DND-41 (cell line): ENCODE measurements at regions not wholly inside any gene's neighbourhood (a gene's known extent, or its start where the extent isn't known, plus 50 kb on each side); places are given as distances from the start of the nearest gene placed in this dataset.

Experiments
- ATAC-seq: fragments of 200-7000 bp; cut with Tn5 transposase; 3 replicates; pipeline ENCODE4 v1.9.1; 2021; ENCODE audit warnings: low read depth; ENCODE audit not compliant: insufficient read depth
- DNase-seq: peaks from one replicate; pipeline ENCODE4 v3.0.0-alpha.2; 2020
- H2AFZ ChIP-seq: 2 replicates; pipeline ENCODE4 v1.6.0; 2012; ENCODE audit warnings: low read depth, low read length
- H3K27ac ChIP-seq: 2 replicates; pipeline ENCODE4 v1.5.1; 2012; ENCODE audit warnings: low read length, inconsistent platforms
- H3K27me3 ChIP-seq: fragments of 200-600 bp; sonication (generic); 2 replicates; pipeline ENCODE4 v1.6.0; 2012; ENCODE audit warnings: low read length, mild to moderate bottlenecking, inconsistent platforms; ENCODE audit not compliant: insufficient read depth, poor library complexity
- H3K36me3 ChIP-seq: 2 replicates; pipeline ENCODE4 v1.5.1; 2012; ENCODE audit warnings: low read length, inconsistent platforms; ENCODE audit not compliant: insufficient read depth
- H3K4me1 ChIP-seq: 2 replicates; pipeline ENCODE4 v1.5.1; 2012; ENCODE audit warnings: mild to moderate bottlenecking, low read length; ENCODE audit not compliant: insufficient read depth
- H3K4me2 ChIP-seq: 2 replicates; pipeline ENCODE4 v1.6.0; 2012; ENCODE audit warnings: mild to moderate bottlenecking, moderate library complexity, low read length, inconsistent platforms; ENCODE audit not compliant: insufficient read depth
- H3K4me3 ChIP-seq, 2 experiments: fragments of 200-600 bp in 1 of 2; shearing (Covaris generic) in 1 of 2; 2 replicates each; pipeline ENCODE4 v1.5.1; 2012 to 2016; ENCODE audit warnings: inconsistent platforms in 2 of 2, low read length in 2 of 2, mild to moderate bottlenecking in 2 of 2, low read depth in 1 of 2, moderate library complexity in 1 of 2
- H3K79me2 ChIP-seq: 2 replicates; pipeline ENCODE4 v1.6.0; 2012; ENCODE audit warnings: low read length, inconsistent platforms; ENCODE audit not compliant: insufficient read depth
- H3K9ac ChIP-seq: 2 replicates; pipeline ENCODE4 v1.6.0; 2012; ENCODE audit warnings: low read depth, mild to moderate bottlenecking, inconsistent platforms, low read length, moderate library complexity
- H3K9me3 ChIP-seq: 2 replicates; pipeline ENCODE4 v1.5.1; 2012; ENCODE audit warnings: low read length, moderate library complexity, mild to moderate bottlenecking, inconsistent platforms; ENCODE audit not compliant: insufficient read depth, severe bottlenecking
- H4K20me1 ChIP-seq: 2 replicates; pipeline ENCODE4 v1.6.0; 2012; ENCODE audit warnings: low read length; ENCODE audit not compliant: insufficient read depth
- EZH2 ChIP-seq: IDR thresholded peaks from 3 replicates; pipeline ENCODE4 v1.6.1; 2012; ENCODE audit warnings: borderline replicate concordance, low read depth, mild to moderate bottlenecking, moderate library complexity, low read length, inconsistent platforms; ENCODE audit not compliant: severe bottlenecking
- TF ChIP-seq, protein P1 (sequence below): IDR thresholded peaks from 2 replicates; pipeline ENCODE4 v1.5.1; 2012; ENCODE audit warnings: borderline replicate concordance, low read length, moderate library complexity, mild to moderate bottlenecking; ENCODE audit not compliant: poor library complexity, severe bottlenecking; ENCODE audit errors: extremely low read depth

DNA sequence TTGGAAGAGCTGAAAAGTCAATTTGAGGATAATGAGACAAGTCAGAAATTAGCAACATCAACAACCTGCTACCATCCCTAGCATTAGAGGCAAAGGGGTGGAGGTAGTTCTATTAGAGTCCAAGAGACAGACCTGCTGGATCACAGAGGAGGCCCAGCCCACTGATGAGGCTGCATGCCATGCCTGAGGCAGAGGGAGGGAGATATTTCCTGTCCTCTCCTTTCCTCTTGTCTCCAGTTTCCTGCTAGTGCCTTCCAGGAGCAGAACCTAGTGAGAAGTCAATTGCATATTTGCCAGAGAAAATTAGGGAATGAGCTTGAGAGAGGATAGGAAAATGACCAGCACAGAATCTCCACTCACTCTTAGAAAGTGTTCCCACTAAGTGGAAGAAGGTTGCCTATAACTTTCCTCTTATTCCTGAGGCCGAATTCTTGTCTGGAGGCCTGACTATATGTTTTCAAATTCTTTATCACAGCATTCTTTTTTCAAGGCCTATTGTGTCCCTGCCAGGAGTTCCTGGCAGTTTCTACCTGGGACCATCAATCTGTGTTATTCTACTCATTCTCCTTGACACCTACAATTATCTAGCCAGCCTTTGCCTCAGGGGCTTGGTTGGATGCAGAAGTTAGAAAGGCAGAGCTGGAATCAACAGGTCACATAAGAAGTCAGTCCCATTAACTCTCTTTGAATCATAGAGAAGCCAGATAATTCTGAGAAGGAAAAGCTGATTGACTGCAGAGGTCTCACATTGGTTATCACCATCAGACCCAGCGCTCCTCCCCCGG, 121.9 kb downstream of the EMP1 start:
- Histone ChIP-seq H2AFZ (no peak overlapping the region), H3K27me3 (no peaks in the 10 kb centered on the region), H3K4me3 (no peak overlapping the region), H4K20me1 (no peaks in the 10 kb centered on the region), H3K79me2 (no peaks in the 10 kb centered on the region), H3K27ac (no peak overlapping the region), H3K9ac (no peak overlapping the region), H3K4me2 (no peak overlapping the region), H3K4me1 (no peaks in the 10 kb centered on the region), H3K36me3 (no peaks in the 10 kb centered on the region), H3K9me3 (peaks cover 16% of the 10 kb centered on the region)
- no peak for DNase-seq
- TF ChIP-seq EZH2 = no peak
- TF ChIP-seq, protein P1, sequence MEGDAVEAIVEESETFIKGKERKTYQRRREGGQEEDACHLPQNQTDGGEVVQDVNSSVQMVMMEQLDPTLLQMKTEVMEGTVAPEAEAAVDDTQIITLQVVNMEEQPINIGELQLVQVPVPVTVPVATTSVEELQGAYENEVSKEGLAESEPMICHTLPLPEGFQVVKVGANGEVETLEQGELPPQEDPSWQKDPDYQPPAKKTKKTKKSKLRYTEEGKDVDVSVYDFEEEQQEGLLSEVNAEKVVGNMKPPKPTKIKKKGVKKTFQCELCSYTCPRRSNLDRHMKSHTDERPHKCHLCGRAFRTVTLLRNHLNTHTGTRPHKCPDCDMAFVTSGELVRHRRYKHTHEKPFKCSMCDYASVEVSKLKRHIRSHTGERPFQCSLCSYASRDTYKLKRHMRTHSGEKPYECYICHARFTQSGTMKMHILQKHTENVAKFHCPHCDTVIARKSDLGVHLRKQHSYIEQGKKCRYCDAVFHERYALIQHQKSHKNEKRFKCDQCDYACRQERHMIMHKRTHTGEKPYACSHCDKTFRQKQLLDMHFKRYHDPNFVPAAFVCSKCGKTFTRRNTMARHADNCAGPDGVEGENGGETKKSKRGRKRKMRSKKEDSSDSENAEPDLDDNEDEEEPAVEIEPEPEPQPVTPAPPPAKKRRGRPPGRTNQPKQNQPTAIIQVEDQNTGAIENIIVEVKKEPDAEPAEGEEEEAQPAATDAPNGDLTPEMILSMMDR = no peak
- ATAC-seq = no peak

DNA sequence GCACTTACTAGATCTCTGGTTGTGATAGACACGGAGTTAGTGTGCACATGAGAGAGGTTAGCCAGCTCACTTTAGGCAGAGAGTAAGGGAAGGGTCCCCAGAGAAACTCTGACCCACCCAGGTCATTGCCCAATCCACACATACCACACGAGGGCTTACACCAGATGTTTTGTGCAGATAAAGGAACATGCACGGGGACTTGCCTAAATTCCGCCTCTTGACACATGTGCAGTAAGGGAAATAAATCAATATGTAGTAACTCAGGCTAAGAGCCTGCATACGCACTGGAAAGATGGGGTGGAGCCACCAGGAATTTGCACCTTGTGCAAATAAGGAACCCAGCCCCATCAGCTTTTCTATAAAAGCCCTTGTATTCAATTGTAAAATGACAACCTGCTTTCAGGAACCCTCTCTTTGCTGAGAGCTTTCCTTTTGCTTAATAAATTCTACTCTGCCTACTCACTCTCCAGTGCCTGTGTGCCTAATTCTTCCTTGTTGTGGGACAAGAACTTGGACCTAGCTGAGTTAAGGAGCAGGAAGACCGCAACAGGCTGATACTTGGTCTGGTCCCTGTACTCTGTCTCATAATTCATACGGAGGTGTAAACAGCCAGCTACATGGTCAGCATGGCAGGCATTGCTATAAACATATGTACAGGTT, 120.2 kb downstream of the EMP1 start:
- Histone ChIP-seq H3K27me3 (no peaks in the 10 kb centered on the region), H3K9me3 (peaks cover 16% of the 10 kb centered on the region), H4K20me1 (no peaks in the 10 kb centered on the region), H3K36me3 (no peaks in the 10 kb centered on the region), H3K4me1 (no peaks in the 10 kb centered on the region), H3K27ac (no peak overlapping the region), H3K4me3 (no peak overlapping the region), H2AFZ (no peak overlapping the region), H3K9ac (no peak overlapping the region), H3K79me2 (no peaks in the 10 kb centered on the region), H3K4me2 (no peak overlapping the region)
- TF ChIP-seq, protein P1 = no peak
- no peak for TF ChIP-seq EZH2
- DNase-seq (no peak), ATAC-seq (no peak)

DNA sequence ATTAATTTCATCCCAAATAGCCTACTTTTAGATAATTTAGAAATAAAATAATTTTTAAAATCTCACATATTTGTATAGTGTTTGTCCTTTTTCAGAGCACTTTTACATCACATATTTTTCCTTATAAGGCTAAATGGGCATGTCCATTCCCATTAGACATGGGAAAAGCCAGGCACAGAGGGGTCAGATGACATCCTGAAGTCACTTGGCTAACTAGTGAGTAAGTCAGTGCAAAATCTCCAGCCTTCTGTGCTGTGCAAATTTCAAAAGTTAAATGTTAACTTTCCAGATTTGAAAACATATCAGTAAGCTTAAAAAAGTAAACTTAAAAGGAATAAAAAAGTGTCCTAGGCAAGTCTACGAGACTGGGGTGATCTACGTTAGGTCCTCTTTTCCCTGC, 117.4 kb downstream of the EMP1 start:
- ATAC-seq = no peak
- no peak overlapping the region for H3K27ac ChIP-seq
- TF ChIP-seq EZH2 = no peak
- H3K9ac ChIP-seq = no peak overlapping the region
- H2AFZ ChIP-seq = no peak overlapping the region
- no peak overlapping the region for H3K4me2 ChIP-seq
- no peak for DNase-seq
- no peak overlapping the region for H3K4me3 ChIP-seq
- H3K9me3 ChIP-seq = peaks cover 16% of the 10 kb centered on the region
- peaks cover 3% of the 10 kb centered on the region for H3K27me3 ChIP-seq
- no peaks in the 10 kb centered on the region for H4K20me1 ChIP-seq
- no peaks in the 10 kb centered on the region for H3K4me1 ChIP-seq
- no peaks in the 10 kb centered on the region for H3K79me2 ChIP-seq
- no peaks in the 10 kb centered on the region for H3K36me3 ChIP-seq

DNA sequence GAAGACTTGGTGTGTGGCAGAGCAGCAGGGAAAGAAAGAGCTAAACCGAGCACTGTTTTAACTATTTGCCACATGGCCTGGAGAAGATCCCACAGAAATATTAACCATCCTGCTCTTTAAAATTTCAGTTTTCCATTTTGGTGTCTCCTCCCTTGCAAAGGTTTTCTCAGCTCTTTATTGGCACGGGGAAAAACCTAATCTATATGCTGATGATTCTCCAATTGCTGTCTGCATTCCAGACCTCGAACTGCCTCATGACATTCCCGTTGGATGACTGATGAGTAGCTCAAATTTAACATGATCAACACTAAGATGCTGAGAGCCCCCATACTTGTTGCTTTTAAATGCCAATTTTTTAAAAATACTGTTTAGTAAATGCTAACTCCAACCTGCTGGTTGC, 115.0 kb downstream of the EMP1 start:
- Histone ChIP-seq H3K4me1 (no peaks in the 10 kb centered on the region), H3K27ac (no peak overlapping the region), H2AFZ (no peak overlapping the region), H3K4me2 (no peak overlapping the region), H3K27me3 (peaks cover 3% of the 10 kb centered on the region), H3K36me3 (no peaks in the 10 kb centered on the region), H4K20me1 (no peaks in the 10 kb centered on the region), H3K79me2 (no peaks in the 10 kb centered on the region), H3K9me3 (peaks cover 5% of the 10 kb centered on the region), H3K4me3 (no peak overlapping the region), H3K9ac (no peak overlapping the region)
- ATAC-seq (no peak), DNase-seq (no peak)
- TF ChIP-seq EZH2 = no peak
- TF ChIP-seq, protein P1 = no peak
